Fibroblast of villous mesenchyme (primary cell): ENCODE measurements at regions not wholly inside any gene's neighbourhood (a gene's known extent, or its start where the extent isn't known, plus 50 kb on each side); places are given as distances from the start of the nearest gene placed in this dataset.

Experiments
- DNase-seq: peaks from one replicate; pipeline ENCODE4 v3.0.0-alpha.2; 2010; ENCODE audit warnings: low read depth
- H3K4me3 ChIP-seq: 2 replicates; pipeline ENCODE4 v1.5.1; 2011; ENCODE audit warnings: low read depth, mild to moderate bottlenecking, low read length
- CTCF ChIP-seq: IDR thresholded peaks from 2 replicates; pipeline ENCODE4 v1.5.1; 2012; ENCODE audit warnings: low read depth, mild to moderate bottlenecking, low read length; ENCODE audit not compliant: insufficient read depth

GRCh38 chr2:12597610-12598009 is 119.1 kb upstream of the TRIB2 start:
- H3K4me3 ChIP-seq = no peak overlapping the region
- DNase-seq = no peak
- TF ChIP-seq CTCF = no peak

- peak; percentile 38 for DNase-seq
- H3K4me3 ChIP-seq = no peak overlapping the region
- no peak for TF ChIP-seq CTCF
These were observed 114.1 kb upstream of the TRIB2 start for GRCh38 chr2:12602661-12603060.

GRCh38 chr2:12603781-12604295 is 112.9 kb upstream of the TRIB2 start:
- no peak overlapping the region for H3K4me3 ChIP-seq
- DNase-seq = no peak
- no peak for TF ChIP-seq CTCF

- no peak overlapping the region for H3K4me3 ChIP-seq
- TF ChIP-seq CTCF = no peak
- DNase-seq = no peak
These were observed 112.4 kb upstream of the TRIB2 start for GRCh38 chr2:12604341-12604740.

GRCh38 chr2:12605366-12605765 is 111.4 kb upstream of the TRIB2 start:
- TF ChIP-seq CTCF = no peak
- no peak overlapping the region for H3K4me3 ChIP-seq

GRCh38 chr2:12605936-12606335 is 110.8 kb upstream of the TRIB2 start:
- no peak for TF ChIP-seq CTCF
- DNase-seq = no peak
- no peak overlapping the region for H3K4me3 ChIP-seq

More at GRCh38 chr2:12605366-12605765, 111.4 kb upstream of the TRIB2 start:
- DNase-seq = no peak

- peak; percentile 45 for TF ChIP-seq CTCF
- DNase-seq = peak; percentile 39
- H3K4me3 ChIP-seq = no peak overlapping the region
These were observed 110.2 kb upstream of the TRIB2 start for GRCh38 chr2:12606472-12607000.
